ENCODE measurements at regions not wholly inside any gene's neighbourhood (a gene's known extent, or its start where the extent isn't known, plus 50 kb on each side); places are given as distances from the start of the nearest gene placed in this dataset.

- TF ChIP-seq EP300 (IDR thresholded peaks at IDR 0.05) = no peak
- TF ChIP-seq POLR2AphosphoS5 (IDR thresholded peaks at IDR 0.05) = no peak
- TF ChIP-seq CTCF (IDR thresholded peaks at IDR 0.05) = no peak
- TF ChIP-seq POLR2A (IDR thresholded peaks at IDR 0.05) = no peak
Measured at GRCh38 chr2:18659915-18660314, 70.5 kb upstream of the NT5C1B start.

GRCh38 chr2:18656048-18656447 is 66.7 kb upstream of the NT5C1B start:
- Histone ChIP-seq H3K4me3 (no peak overlapping the region), H3K27ac (no peak overlapping the region), H3K4me1 (peaks cover 5 to 15% (median 7%) of the 10 kb centered on the region in 3 donors), H3K9me3 (no peaks in the 10 kb centered on the region), H3K36me3 (no peaks in the 10 kb centered on the region), H3K27me3 (no peaks in the 10 kb centered on the region)
- TF ChIP-seq EP300 (IDR thresholded peaks at IDR 0.05) (no peak), POLR2A (IDR thresholded peaks at IDR 0.05) (no peak), POLR2AphosphoS5 (IDR thresholded peaks at IDR 0.05) (no peak), CTCF (IDR thresholded peaks at IDR 0.05) (no peak)
- WGBS, 2 donors (ENCODE audit: low coverage in 1 of 2) = 58 to 69% methylated on average over 2 of the region's 2 CpGs
- ATAC-seq = no peak

More at GRCh38 chr2:18659915-18660314, 70.5 kb upstream of the NT5C1B start:
- WGBS, 2 donors (ENCODE audit: low coverage in 1 of 2) = 25 to 36% methylated on average over 1 of the region's 1 CpG
- Histone ChIP-seq H3K9me3 (no peaks in the 10 kb centered on the region), H3K27ac (no peak overlapping the region), H3K36me3 (no peaks in the 10 kb centered on the region), H3K4me3 (no peak overlapping the region), H3K4me1 (peaks cover 0 to 4% (median 0%) of the 10 kb centered on the region in 3 donors), H3K27me3 (no peaks in the 10 kb centered on the region)
- no peak for ATAC-seq

GRCh38 chr2:18651842-18652774 is 62.7 kb upstream of the NT5C1B start:
- Histone ChIP-seq H3K9me3 (no peaks in the 10 kb centered on the region), H3K27ac (no peak overlapping the region), H3K4me1 (peaks cover 5 to 15% (median 7%) of the 10 kb centered on the region in 3 donors), H3K4me3 (no peak overlapping the region), H3K36me3 (no peaks in the 10 kb centered on the region), H3K27me3 (no peaks in the 10 kb centered on the region)
- 36 to 37% methylated on average over 3 of the region's 3 CpGs for WGBS, 2 donors (ENCODE audit: low coverage in 1 of 2)
- TF ChIP-seq EP300 (IDR thresholded peaks at IDR 0.05) (no peak), CTCF (IDR thresholded peaks at IDR 0.05) (no peak), POLR2AphosphoS5 (IDR thresholded peaks at IDR 0.05) (no peak), POLR2A (IDR thresholded peaks at IDR 0.05) (no peak)
- ATAC-seq = no peak

- Histone ChIP-seq H3K27me3 (no peaks in the 10 kb centered on the region), H3K27ac (no peak overlapping the region), H3K9me3 (no peaks in the 10 kb centered on the region), H3K4me1 (peaks cover 5 to 15% (median 7%) of the 10 kb centered on the region in 3 donors), H3K36me3 (no peaks in the 10 kb centered on the region), H3K4me3 (no peak overlapping the region)
- no peak for TF ChIP-seq POLR2A (IDR thresholded peaks at IDR 0.05)
- no peak for TF ChIP-seq POLR2AphosphoS5 (IDR thresholded peaks at IDR 0.05)
- TF ChIP-seq CTCF (IDR thresholded peaks at IDR 0.05) = no peak
- no peak for TF ChIP-seq EP300 (IDR thresholded peaks at IDR 0.05)
- 61 to 87% methylated on average over 2 of the region's 2 CpGs for WGBS, 2 donors (ENCODE audit: low coverage in 1 of 2)
- ATAC-seq = no peak
Measured at GRCh38 chr2:18650221-18650620, 60.9 kb upstream of the NT5C1B start.

Measured in gastroesophageal sphincter (tissue), 4 donors.